Endothelial cell of umbilical vein (primary cell): ENCODE measurements at regions not wholly inside any gene's neighbourhood (a gene's known extent, or its start where the extent isn't known, plus 50 kb on each side); places are given as distances from the start of the nearest gene placed in this dataset.

Source experiments
- BruUV-seq: library from RNA; stranded (reverse); fragments of 400-500 nt; replicated peaks from 2 replicates; lab custom pipeline; 2021; lab: Mats Ljungman, UMichigan
- CTCF ChIA-PET: fragments of 300-600, 350-600 bp; sonication (Branson Sonifier 250); formaldehyde crosslinking; loops from one replicate; lab custom pipeline; 2021; ENCODE audit warnings: antibody characterized with exemption, inconsistent platforms; lab: Charles Lee
- POLR2A ChIA-PET: fragments of 300-600, 350-600 bp; sonication (Branson Sonifier 250); formaldehyde crosslinking; loops from one replicate; lab custom pipeline; 2021; ENCODE audit warnings: antibody characterized with exemption, inconsistent platforms; lab: Charles Lee
- DNase-seq: peaks from one replicate; pipeline ENCODE4 v3.0.0-alpha.2; 2011; ENCODE audit warnings: low read depth, low spot score
- FAIRE-seq: peaks from 2 replicates; lab custom pipeline; 2011; peaks lifted over from hg19 to GRCh38; lab: Jason Lieb, UNC
- H2AFZ ChIP-seq: 2 replicates; pipeline ENCODE4 v1.6.0; 2012; ENCODE audit warnings: low read depth, low read length, control low read depth, inconsistent platforms
- H3K27ac ChIP-seq: 2 replicates; pipeline ENCODE4 v1.5.1; 2011; ENCODE audit warnings: low read depth, mild to moderate bottlenecking, control low read depth, low read length, moderate library complexity; ENCODE audit not compliant: insufficient read depth
- H3K27me3 ChIP-seq, 2 experiments: 2 replicates each; pipeline versions ENCODE4 v1.6.0 to v1.6.1; 2011; ENCODE audit warnings: low read length in 2 of 2, mixed read lengths in 1 of 2; ENCODE audit not compliant: control insufficient read depth in 2 of 2, insufficient read depth in 2 of 2
- H3K36me3 ChIP-seq, 2 experiments: 2 replicates in 1 of 2; 3 replicates in 1 of 2; pipeline ENCODE4 v1.5.1; 2011; ENCODE audit warnings: low read length in 2 of 2, mild to moderate bottlenecking in 1 of 2, moderate library complexity in 1 of 2; ENCODE audit not compliant: control insufficient read depth in 2 of 2, insufficient read depth in 2 of 2; ENCODE audit errors: extremely low read depth in 1 of 2
- H3K4me1 ChIP-seq: 3 replicates; pipeline ENCODE4 v1.5.1; 2011; ENCODE audit warnings: mild to moderate bottlenecking, low read length; ENCODE audit not compliant: control insufficient read depth, insufficient read depth; ENCODE audit errors: extremely low read depth
- H3K4me2 ChIP-seq: 2 replicates; pipeline ENCODE4 v1.6.1; 2011; ENCODE audit warnings: low read length, control low read depth, mixed read lengths; ENCODE audit not compliant: insufficient read depth
- H3K4me3 ChIP-seq, 3 experiments: fragments of 200-600 bp in 1 of 3; sonication (generic), shearing (Covaris generic) in 1 of 3; replicated peaks in 1 of 3; 2 replicates each; pipeline ENCODE4 v1.5.1; 2011 to 2016; ENCODE audit warnings: control low read depth in 3 of 3, low read length in 3 of 3, mild to moderate bottlenecking in 2 of 3, inconsistent platforms in 1 of 3, low read depth in 1 of 3, moderate library complexity in 1 of 3; ENCODE audit not compliant: insufficient read depth in 1 of 3
- H3K79me2 ChIP-seq: 2 replicates; pipeline ENCODE4 v1.6.0; 2012; ENCODE audit warnings: low read length, inconsistent platforms; ENCODE audit not compliant: control insufficient read depth, insufficient read depth
- H3K9ac ChIP-seq: replicated peaks from 2 replicates; pipeline ENCODE3; 2011; ENCODE audit warnings: low read length, control low read depth; ENCODE audit not compliant: insufficient read depth; ENCODE audit errors: extremely low read depth
- H3K9me1 ChIP-seq: replicated peaks from 3 replicates; pipeline ENCODE4 v1.6.0; 2011; ENCODE audit warnings: mild to moderate bottlenecking, low read length; ENCODE audit not compliant: control insufficient read depth, insufficient read depth; ENCODE audit errors: extremely low read depth
- H3K9me3 ChIP-seq: replicated peaks from 2 replicates; pipeline ENCODE4 v1.5.1; 2012; ENCODE audit warnings: low read length, inconsistent platforms; ENCODE audit not compliant: control insufficient read depth, insufficient read depth
- H4K20me1 ChIP-seq: replicated peaks from 2 replicates; pipeline ENCODE3; 2011; ENCODE audit warnings: mild to moderate bottlenecking, low read length; ENCODE audit not compliant: control insufficient read depth, insufficient read depth; ENCODE audit errors: extremely low read depth
- CTCF ChIP-seq, 2 donors: IDR thresholded peaks; 1 replicate in 1 of 2; 2 replicates in 1 of 2; pipeline ENCODE4 v1.5.1; 2011; ENCODE audit warnings: low read length in 2 of 2, mild to moderate bottlenecking in 2 of 2, moderate library complexity in 2 of 2, control low read depth in 1 of 2, inconsistent platforms in 1 of 2, low read depth in 1 of 2; ENCODE audit not compliant: insufficient read depth in 1 of 2; ENCODE audit errors: extremely low read depth in 1 of 2
- EZH2 ChIP-seq: IDR thresholded peaks from 2 replicates; pipeline ENCODE4 v1.6.1; 2012; ENCODE audit warnings: borderline replicate concordance, low read depth, mild to moderate bottlenecking, moderate library complexity, low read length, inconsistent platforms; ENCODE audit not compliant: severe bottlenecking
- FOS ChIP-seq: IDR thresholded peaks from 2 replicates; pipeline ENCODE4 v1.6.1; 2011; ENCODE audit warnings: mild to moderate bottlenecking, low read length, moderate library complexity, borderline replicate concordance; ENCODE audit not compliant: insufficient read depth
- JUN ChIP-seq: IDR thresholded peaks from 2 replicates; pipeline ENCODE4 v1.6.1; 2011; ENCODE audit warnings: borderline replicate concordance, low read depth; ENCODE audit not compliant: insufficient read length, insufficient read depth
- MYC ChIP-seq: IDR thresholded peaks from one replicate; pipeline ENCODE4 v1.6.1; 2011; ENCODE audit warnings: mild to moderate bottlenecking, low read depth, low read length
- POLR2A ChIP-seq: IDR thresholded peaks from 2 replicates; pipeline ENCODE4 v1.6.1; 2012; ENCODE audit warnings: low read depth, mild to moderate bottlenecking, control low read depth, low read length
- dilution Hi-C: fragments of 300-500 bp; cut with MboI; formaldehyde crosslinking; loops from one replicate; pipeline ENCODE4 v1.15.0; 2019; ENCODE audit warnings: low sequenced_read_pairs; ENCODE audit not compliant: extremely low pct_ligation_motif_present
- intact Hi-C: fragments of 100-400 bp; cut with micrococcal nuclease; formaldehyde crosslinking; loops from one replicate; pipeline ENCODE4 v1.10.0; 2022

DNA sequence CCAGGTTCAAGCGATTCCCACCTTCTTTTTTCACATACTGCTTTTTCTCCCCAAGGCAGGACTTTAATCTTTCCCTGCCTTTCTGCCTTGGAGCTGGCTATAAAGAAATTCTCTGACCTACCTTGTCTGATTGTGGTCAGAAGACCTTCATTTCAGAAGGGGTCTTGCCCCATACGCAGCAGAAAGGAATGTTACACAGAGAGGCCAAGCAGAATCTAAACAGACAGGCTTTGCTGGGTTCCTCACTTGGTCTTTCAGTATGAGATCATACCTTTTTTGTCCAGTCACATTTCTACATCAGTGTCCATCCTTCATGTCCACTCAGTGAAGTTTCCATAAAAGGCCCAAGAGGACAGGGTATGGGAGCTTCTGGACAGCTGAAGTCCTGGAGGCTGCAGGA, 108.3 kb upstream of the RBPJ start:
- H2AFZ ChIP-seq: no peak overlapping the region
- no peak for FAIRE-seq
- no peak overlapping the region for H3K4me2 ChIP-seq
- POLR2A ChIA-PET: no interaction called here
- no peak overlapping the region for H3K4me3 ChIP-seq
- no peaks in the 10 kb centered on the region for H4K20me1 ChIP-seq
- no peaks in the 10 kb centered on the region for H3K79me2 ChIP-seq
- no peaks in the 10 kb centered on the region for H3K36me3 ChIP-seq
- dilution Hi-C loops: no loop called here
- TF ChIP-seq EZH2 (no peak), JUN (no peak), CTCF (IDR thresholded peaks at IDR 0.05; ENCODE audit: extremely low read depth in 1 of 2, insufficient read depth in 1 of 2, low read depth in 1 of 2, low read length in 2 of 2) (no peak), FOS (no peak)
- H3K9ac ChIP-seq: no peak overlapping the region
- CTCF ChIA-PET: no interaction called here
- no peak for DNase-seq
- no TSS peak for BruUV-seq
- no peaks in the 10 kb centered on the region for H3K4me1 ChIP-seq
- H3K27ac ChIP-seq: no peak overlapping the region
- no peaks in the 10 kb centered on the region for H3K9me3 ChIP-seq
- no peaks in the 10 kb centered on the region for H3K9me1 ChIP-seq
- no peaks in the 10 kb centered on the region for H3K27me3 ChIP-seq
- intact Hi-C loops: no loop called here

GRCh38 chr4:26213317-26213716, 107.5 kb upstream of the RBPJ start:
- dilution Hi-C loops (no loop called here), intact Hi-C loops (no loop called here)
- TF ChIP-seq EZH2: no peak
- no peak for TF ChIP-seq POLR2A
- TF ChIP-seq MYC: no peak
- Histone ChIP-seq H3K36me3 (no peaks in the 10 kb centered on the region), H4K20me1 (no peaks in the 10 kb centered on the region), H3K4me2 (no peak overlapping the region), H3K27ac (no peak overlapping the region), H3K79me2 (no peaks in the 10 kb centered on the region), H3K9me1 (no peaks in the 10 kb centered on the region), H3K27me3 (no peaks in the 10 kb centered on the region), H3K4me3 (no peak overlapping the region), H3K9me3 (no peaks in the 10 kb centered on the region), H2AFZ (no peak overlapping the region), H3K9ac (no peak overlapping the region), H3K4me1 (no peaks in the 10 kb centered on the region)
- ChIA-PET POLR2A (no interaction called here), CTCF (no interaction called here)
- FAIRE-seq: no peak
- BruUV-seq: no TSS peak
- DNase-seq: no peak
